HCT116 (cell line): ENCODE measurements at regions not wholly inside any gene's neighbourhood (a gene's known extent, or its start where the extent isn't known, plus 50 kb on each side); places are given as distances from the start of the nearest gene placed in this dataset.

ENCODE experiments used
- ATAC-seq: fragments of 200-7000 bp; cut with Tn5 transposase; 2 replicates; pipeline ENCODE4 v1.9.1; 2020; ENCODE audit warnings: mild to moderate bottlenecking, moderate library complexity
- BruUV-seq: library from RNA; stranded (reverse); fragments of 400-500 nt; replicated peaks from 2 replicates; lab custom pipeline; 2021; lab: Mats Ljungman, UMichigan
- CTCF ChIA-PET: fragments of 300-600 bp; sonication (Branson Sonifier 250); formaldehyde crosslinking; loops from one replicate; lab custom pipeline; 2021; ENCODE audit warnings: antibody characterized with exemption; lab: Charles Lee
- POLR2A ChIA-PET: fragments of 300-600, 350-600 bp; sonication (Branson Sonifier 250); formaldehyde crosslinking; loops from one replicate; lab custom pipeline; 2021; ENCODE audit warnings: antibody characterized with exemption; lab: Charles Lee
- RAD21 ChIA-PET, 2 experiments: fragments of 300-600 bp; sonication (Branson Sonifier 250); formaldehyde crosslinking; loops; one replicate each; lab custom pipeline; 2023; ENCODE audit warnings: low total read pairs in 2 of 2; ENCODE audit not compliant: uncharacterized antibody in 2 of 2, unreplicated experiment in 2 of 2, low non-redundant PET in 1 of 2; lab: Charles Lee
- DNase-seq: peaks from one replicate; pipeline ENCODE4 v3.0.0-alpha.2; 2010; ENCODE audit warnings: low read depth, low spot score
- H2AFZ ChIP-seq: fragments of 200-600 bp; shearing (Covaris generic), sonication (generic); 2 replicates; pipeline ENCODE4 v1.6.1; 2017; ENCODE audit warnings: low read depth, mixed run types, mixed read lengths, antibody characterized with exemption, low read length; ENCODE audit not compliant: poor library complexity, severe bottlenecking
- H3K27ac ChIP-seq: 2 replicates; pipeline ENCODE4 v1.5.1; 2012; ENCODE audit warnings: low read depth, low read length
- H3K27me3 ChIP-seq: fragments of 200-600 bp; sonication (generic); 2 replicates; pipeline ENCODE4 v1.6.1; 2016; ENCODE audit warnings: mixed run types, low read length, mixed read lengths; ENCODE audit not compliant: insufficient read depth
- H3K36me3 ChIP-seq, 2 experiments: fragments of 200-500 bp in 1 of 2; fragments of 200-600 bp in 1 of 2; sonication (Bioruptor generic) in 1 of 2; sonication (generic) in 1 of 2; 2 replicates each; pipeline versions ENCODE4 v1.5.1 to v1.6.1; 2014 to 2016; ENCODE audit warnings: low read length in 2 of 2, inconsistent platforms in 1 of 2, mixed read lengths in 1 of 2, mixed run types in 1 of 2; ENCODE audit not compliant: insufficient read depth in 2 of 2, control insufficient read depth in 1 of 2
- H3K4me1 ChIP-seq, 2 experiments: fragments of 200-600 bp in 1 of 2; sonication (generic) in 1 of 2; 2 replicates each; pipeline versions ENCODE4 v1.5.1 to v1.6.1; 2012 to 2017; ENCODE audit warnings: low read length in 2 of 2, inconsistent platforms in 1 of 2, mild to moderate bottlenecking in 1 of 2, mixed read lengths in 1 of 2, mixed run types in 1 of 2, moderate library complexity in 1 of 2; ENCODE audit not compliant: insufficient read depth in 2 of 2, control insufficient read depth in 1 of 2
- H3K4me2 ChIP-seq: fragments of 200-600 bp; sonication (generic); 2 replicates; pipeline ENCODE4 v1.6.1; 2017; ENCODE audit warnings: mixed run types, low read length, mixed read lengths
- H3K4me3 ChIP-seq, 2 experiments: fragments of 200-600 bp in 1 of 2; sonication (generic) in 1 of 2; replicated peaks in 1 of 2; 2 replicates each; pipeline ENCODE4 v1.5.1; 2011 to 2016; ENCODE audit warnings: low read length in 2 of 2, control low read depth in 1 of 2, low read depth in 1 of 2, mild to moderate bottlenecking in 1 of 2, mixed read lengths in 1 of 2, mixed run types in 1 of 2
- H3K79me2 ChIP-seq: fragments of 200-600 bp; sonication (generic); 2 replicates; pipeline ENCODE4 v1.6.1; 2017; ENCODE audit warnings: mild to moderate bottlenecking, mixed run types, low read length, moderate library complexity, mixed read lengths; ENCODE audit not compliant: insufficient read depth
- H3K9ac ChIP-seq: fragments of 200-600 bp; sonication (generic); 2 replicates; pipeline ENCODE4 v1.6.1; 2016; ENCODE audit warnings: low read length, mixed read lengths
- H3K9me2 ChIP-seq: fragments of 200-600 bp; sonication (generic), shearing (Covaris generic); 2 replicates; pipeline ENCODE4 v1.6.1; 2017; ENCODE audit warnings: mixed run types, mild to moderate bottlenecking, moderate library complexity; ENCODE audit not compliant: insufficient read depth
- H3K9me3 ChIP-seq, 2 experiments: fragments of 200-500 bp in 1 of 2; fragments of 200-600 bp in 1 of 2; sonication (Bioruptor generic) in 1 of 2; sonication (generic) in 1 of 2; 2 replicates each; pipeline ENCODE4 v1.6.1; 2014 to 2017; ENCODE audit warnings: low read length in 2 of 2, mixed read lengths in 2 of 2, inconsistent platforms in 1 of 2, low read depth in 1 of 2, mild to moderate bottlenecking in 1 of 2, mixed run types in 1 of 2, moderate library complexity in 1 of 2; ENCODE audit not compliant: control insufficient read depth in 1 of 2, insufficient read depth in 1 of 2
- H4K20me1 ChIP-seq: fragments of 200-600 bp; sonication (generic), shearing (Covaris generic); 2 replicates; pipeline ENCODE4 v1.6.1; 2017; ENCODE audit warnings: mixed run types, mild to moderate bottlenecking, moderate library complexity; ENCODE audit not compliant: insufficient read depth
- CBX3 ChIP-seq: IDR thresholded peaks from 2 replicates; pipeline ENCODE4 v1.6.1; 2012; ENCODE audit warnings: low read depth
- CEBPB ChIP-seq: IDR thresholded peaks from 2 replicates; pipeline ENCODE4 v1.6.1; 2012; ENCODE audit warnings: low read depth
- ELF1 ChIP-seq: IDR thresholded peaks from 2 replicates; pipeline ENCODE4 v1.6.1; 2012; ENCODE audit warnings: low read depth, borderline replicate concordance
- EZH2 ChIP-seq: fragments of 200-600 bp; sonication (generic); IDR thresholded peaks from 2 replicates; pipeline ENCODE4 v1.6.1; 2017; ENCODE audit warnings: antibody characterized with exemption, mixed run types
- EZH2phosphoT487 ChIP-seq: fragments of 200-600 bp; IDR thresholded peaks from 2 replicates; pipeline ENCODE4 v1.6.1; 2018; ENCODE audit warnings: antibody characterized with exemption, borderline replicate concordance
- POLR2A ChIP-seq: IDR thresholded peaks from 2 replicates; pipeline ENCODE4 v1.7.0; 2011; ENCODE audit warnings: borderline replicate concordance; ENCODE audit not compliant: insufficient read depth, insufficient read length; ENCODE audit errors: extremely low read depth
- SIN3A ChIP-seq: IDR thresholded peaks from 2 replicates; pipeline ENCODE4 v1.6.1; 2012; ENCODE audit warnings: low read depth
- SP1 ChIP-seq: IDR thresholded peaks from 2 replicates; pipeline ENCODE4 v1.6.1; 2012; ENCODE audit warnings: low read depth
- SRF ChIP-seq: IDR thresholded peaks from 2 replicates; pipeline ENCODE4 v1.6.1; 2012; ENCODE audit warnings: low read depth
- TCF7L2 ChIP-seq: IDR thresholded peaks from 2 replicates; pipeline ENCODE4 v1.7.0; 2011; ENCODE audit warnings: borderline replicate concordance, inconsistent platforms; ENCODE audit not compliant: insufficient read depth, insufficient read length; ENCODE audit errors: extremely low read depth
- YY1 ChIP-seq: IDR thresholded peaks from 2 replicates; pipeline ENCODE4 v1.6.1; 2011; ENCODE audit warnings: low read length, low read depth, moderate library complexity, mild to moderate bottlenecking; ENCODE audit not compliant: insufficient replicate concordance; ENCODE audit errors: extremely low read depth
- ZNF274 ChIP-seq: fragments of 200-500 bp; sonication (Bioruptor generic); IDR thresholded peaks from 2 replicates; pipeline ENCODE4 v1.6.1; 2014; ENCODE audit warnings: mild to moderate bottlenecking, low read depth, low read length, inconsistent platforms
- intact Hi-C: fragments of 100-400 bp; cut with micrococcal nuclease; formaldehyde crosslinking; loops from 2 replicates; pipeline ENCODE4 v1.10.0; 2022
- TF ChIP-seq, protein P1 (sequence below): IDR thresholded peaks from 2 replicates; pipeline ENCODE4 v1.6.1; 2012; ENCODE audit warnings: low read depth
- TF ChIP-seq, protein P2 (sequence below): IDR thresholded peaks from 2 replicates; pipeline ENCODE4 v1.6.1; 2012
- TF ChIP-seq, protein P3 (sequence below): IDR thresholded peaks from 2 replicates; pipeline ENCODE4 v1.6.1; 2011; ENCODE audit warnings: mild to moderate bottlenecking, low read length, moderate library complexity; ENCODE audit not compliant: insufficient replicate concordance; ENCODE audit errors: extremely low read depth
- TF ChIP-seq, protein P4 (sequence below): IDR thresholded peaks from 2 replicates; pipeline ENCODE4 v1.6.1; 2012
- TF ChIP-seq, protein P5 (sequence below), 3 experiments: fragments of 200-600 bp in 1 of 3; sonication (generic) in 1 of 3; IDR thresholded peaks in 2 of 3; conservative IDR thresholded peaks in 1 of 3; 2 replicates each; pipeline ENCODE4 v1.5.1; 2012 to 2017; ENCODE audit warnings: low read depth in 2 of 3, low read length in 2 of 3, antibody characterized with exemption in 1 of 3, borderline replicate concordance in 1 of 3, control low read depth in 1 of 3, mild to moderate bottlenecking in 1 of 3, mixed read lengths in 1 of 3, mixed run types in 1 of 3, moderate library complexity in 1 of 3; ENCODE audit not compliant: insufficient read depth in 1 of 3

DNA sequence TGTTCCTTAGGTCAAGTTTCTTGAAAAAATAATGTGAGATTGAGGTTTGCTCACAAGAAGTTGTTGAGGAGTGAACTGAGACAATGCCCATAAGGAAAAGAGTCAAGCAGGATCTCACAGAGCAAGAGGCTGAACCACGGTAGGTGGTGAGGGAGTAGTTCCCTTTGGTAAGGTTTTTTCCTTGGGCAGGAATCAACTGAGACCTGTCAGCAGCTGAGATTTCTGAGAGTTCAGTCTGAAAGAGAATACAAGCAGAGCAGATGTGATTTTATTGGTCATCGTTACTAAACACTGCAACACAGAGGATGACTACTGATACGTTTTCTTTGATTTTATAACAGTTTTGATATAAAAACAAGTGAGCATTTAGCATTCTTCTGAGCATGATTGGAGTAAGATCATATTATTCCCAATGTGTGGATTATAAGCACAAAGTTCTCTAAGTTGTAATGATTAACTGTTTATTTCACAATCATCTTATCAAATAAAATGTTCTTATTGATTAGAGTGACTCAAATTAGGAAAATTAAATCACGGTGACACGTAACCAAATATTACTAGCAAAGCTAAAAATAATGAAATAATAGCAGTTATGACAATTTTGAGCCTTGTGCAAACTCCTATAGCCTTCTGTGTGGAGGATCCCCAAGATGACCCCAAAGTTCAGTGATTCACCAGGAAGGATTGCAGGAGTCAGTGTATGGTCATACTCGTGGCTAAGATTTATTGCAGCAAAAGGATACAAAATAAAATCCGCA is 346.2 kb upstream of the ZNF717 start (continued):
- TF ChIP-seq, protein P1, sequence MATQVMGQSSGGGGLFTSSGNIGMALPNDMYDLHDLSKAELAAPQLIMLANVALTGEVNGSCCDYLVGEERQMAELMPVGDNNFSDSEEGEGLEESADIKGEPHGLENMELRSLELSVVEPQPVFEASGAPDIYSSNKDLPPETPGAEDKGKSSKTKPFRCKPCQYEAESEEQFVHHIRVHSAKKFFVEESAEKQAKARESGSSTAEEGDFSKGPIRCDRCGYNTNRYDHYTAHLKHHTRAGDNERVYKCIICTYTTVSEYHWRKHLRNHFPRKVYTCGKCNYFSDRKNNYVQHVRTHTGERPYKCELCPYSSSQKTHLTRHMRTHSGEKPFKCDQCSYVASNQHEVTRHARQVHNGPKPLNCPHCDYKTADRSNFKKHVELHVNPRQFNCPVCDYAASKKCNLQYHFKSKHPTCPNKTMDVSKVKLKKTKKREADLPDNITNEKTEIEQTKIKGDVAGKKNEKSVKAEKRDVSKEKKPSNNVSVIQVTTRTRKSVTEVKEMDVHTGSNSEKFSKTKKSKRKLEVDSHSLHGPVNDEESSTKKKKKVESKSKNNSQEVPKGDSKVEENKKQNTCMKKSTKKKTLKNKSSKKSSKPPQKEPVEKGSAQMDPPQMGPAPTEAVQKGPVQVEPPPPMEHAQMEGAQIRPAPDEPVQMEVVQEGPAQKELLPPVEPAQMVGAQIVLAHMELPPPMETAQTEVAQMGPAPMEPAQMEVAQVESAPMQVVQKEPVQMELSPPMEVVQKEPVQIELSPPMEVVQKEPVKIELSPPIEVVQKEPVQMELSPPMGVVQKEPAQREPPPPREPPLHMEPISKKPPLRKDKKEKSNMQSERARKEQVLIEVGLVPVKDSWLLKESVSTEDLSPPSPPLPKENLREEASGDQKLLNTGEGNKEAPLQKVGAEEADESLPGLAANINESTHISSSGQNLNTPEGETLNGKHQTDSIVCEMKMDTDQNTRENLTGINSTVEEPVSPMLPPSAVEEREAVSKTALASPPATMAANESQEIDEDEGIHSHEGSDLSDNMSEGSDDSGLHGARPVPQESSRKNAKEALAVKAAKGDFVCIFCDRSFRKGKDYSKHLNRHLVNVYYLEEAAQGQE, result no peak
- TF ChIP-seq POLR2A, result no peak
- TF ChIP-seq, protein P2, sequence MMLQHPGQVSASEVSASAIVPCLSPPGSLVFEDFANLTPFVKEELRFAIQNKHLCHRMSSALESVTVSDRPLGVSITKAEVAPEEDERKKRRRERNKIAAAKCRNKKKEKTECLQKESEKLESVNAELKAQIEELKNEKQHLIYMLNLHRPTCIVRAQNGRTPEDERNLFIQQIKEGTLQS, result no peak
- no peak for TF ChIP-seq ELF1

DNA sequence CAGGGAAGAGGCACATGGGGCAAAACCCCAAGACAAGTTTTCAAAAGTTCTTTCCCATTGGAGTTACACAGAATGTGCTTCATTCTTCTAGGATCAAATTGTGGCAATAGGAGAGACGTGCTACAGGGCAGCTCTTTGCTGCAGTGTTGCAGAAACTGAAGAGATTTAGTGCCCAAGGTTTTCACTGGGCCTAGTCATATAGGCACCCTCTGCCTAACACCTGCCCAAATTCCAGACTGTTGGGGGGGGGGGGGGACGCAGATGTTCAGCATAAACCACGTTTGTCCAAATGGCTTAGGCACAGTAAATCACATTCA is 346.8 kb upstream of the ZNF717 start:
- CTCF ChIA-PET, result no interaction called here
- RAD21 ChIA-PET, result no interaction called here
- Histone ChIP-seq H3K4me3 (no peak overlapping the region), H3K4me2 (no peak overlapping the region), H3K9me3 (peaks cover 0 to 23% of the 10 kb centered on the region in 2 experiments; a peak in 3 of 4 replicates), H3K79me2 (no peaks in the 10 kb centered on the region), H3K9ac (no peak overlapping the region), H3K4me1 (no peaks in the 10 kb centered on the region), H3K27me3 (no peaks in the 10 kb centered on the region), H3K36me3 (no peaks in the 10 kb centered on the region), H3K9me2 (no peaks in the 10 kb centered on the region), H3K27ac (no peak overlapping the region), H2AFZ (no peak overlapping the region), H4K20me1 (no peaks in the 10 kb centered on the region)
- BruUV-seq, result no TSS peak
- DNase-seq, result no peak
- no peak for ATAC-seq
- intact Hi-C loops, result no loop called here
- POLR2A ChIA-PET, result no interaction called here
- TF ChIP-seq SRF, result no peak
- TF ChIP-seq SP1, result no peak
- TF ChIP-seq EZH2, result no peak
- no peak for TF ChIP-seq TCF7L2
- no peak for TF ChIP-seq ZNF274
- no peak for TF ChIP-seq SIN3A
- TF ChIP-seq EZH2phosphoT487, result no peak
- TF ChIP-seq, protein P3, sequence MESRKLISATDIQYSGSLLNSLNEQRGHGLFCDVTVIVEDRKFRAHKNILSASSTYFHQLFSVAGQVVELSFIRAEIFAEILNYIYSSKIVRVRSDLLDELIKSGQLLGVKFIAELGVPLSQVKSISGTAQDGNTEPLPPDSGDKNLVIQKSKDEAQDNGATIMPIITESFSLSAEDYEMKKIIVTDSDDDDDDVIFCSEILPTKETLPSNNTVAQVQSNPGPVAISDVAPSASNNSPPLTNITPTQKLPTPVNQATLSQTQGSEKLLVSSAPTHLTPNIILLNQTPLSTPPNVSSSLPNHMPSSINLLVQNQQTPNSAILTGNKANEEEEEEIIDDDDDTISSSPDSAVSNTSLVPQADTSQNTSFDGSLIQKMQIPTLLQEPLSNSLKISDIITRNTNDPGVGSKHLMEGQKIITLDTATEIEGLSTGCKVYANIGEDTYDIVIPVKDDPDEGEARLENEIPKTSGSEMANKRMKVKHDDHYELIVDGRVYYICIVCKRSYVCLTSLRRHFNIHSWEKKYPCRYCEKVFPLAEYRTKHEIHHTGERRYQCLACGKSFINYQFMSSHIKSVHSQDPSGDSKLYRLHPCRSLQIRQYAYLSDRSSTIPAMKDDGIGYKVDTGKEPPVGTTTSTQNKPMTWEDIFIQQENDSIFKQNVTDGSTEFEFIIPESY, result no peak
- no peak for TF ChIP-seq YY1
- TF ChIP-seq, protein P4, sequence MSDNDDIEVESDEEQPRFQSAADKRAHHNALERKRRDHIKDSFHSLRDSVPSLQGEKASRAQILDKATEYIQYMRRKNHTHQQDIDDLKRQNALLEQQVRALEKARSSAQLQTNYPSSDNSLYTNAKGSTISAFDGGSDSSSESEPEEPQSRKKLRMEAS, result no peak
- TF ChIP-seq, protein P5, sequence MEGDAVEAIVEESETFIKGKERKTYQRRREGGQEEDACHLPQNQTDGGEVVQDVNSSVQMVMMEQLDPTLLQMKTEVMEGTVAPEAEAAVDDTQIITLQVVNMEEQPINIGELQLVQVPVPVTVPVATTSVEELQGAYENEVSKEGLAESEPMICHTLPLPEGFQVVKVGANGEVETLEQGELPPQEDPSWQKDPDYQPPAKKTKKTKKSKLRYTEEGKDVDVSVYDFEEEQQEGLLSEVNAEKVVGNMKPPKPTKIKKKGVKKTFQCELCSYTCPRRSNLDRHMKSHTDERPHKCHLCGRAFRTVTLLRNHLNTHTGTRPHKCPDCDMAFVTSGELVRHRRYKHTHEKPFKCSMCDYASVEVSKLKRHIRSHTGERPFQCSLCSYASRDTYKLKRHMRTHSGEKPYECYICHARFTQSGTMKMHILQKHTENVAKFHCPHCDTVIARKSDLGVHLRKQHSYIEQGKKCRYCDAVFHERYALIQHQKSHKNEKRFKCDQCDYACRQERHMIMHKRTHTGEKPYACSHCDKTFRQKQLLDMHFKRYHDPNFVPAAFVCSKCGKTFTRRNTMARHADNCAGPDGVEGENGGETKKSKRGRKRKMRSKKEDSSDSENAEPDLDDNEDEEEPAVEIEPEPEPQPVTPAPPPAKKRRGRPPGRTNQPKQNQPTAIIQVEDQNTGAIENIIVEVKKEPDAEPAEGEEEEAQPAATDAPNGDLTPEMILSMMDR (IDR thresholded peaks at IDR 0.05 in 2 of 3, conservative IDR thresholded peaks at IDR 0.05 in 1 of 3; ENCODE audit: borderline replicate concordance in 1 of 3, insufficient read depth in 1 of 3, low read depth in 2 of 3, low read length in 2 of 3), result no peak
- TF ChIP-seq CEBPB, result no peak
- TF ChIP-seq POLR2A, result no peak
- no peak for TF ChIP-seq CBX3
